ENCODE measurements at regions not wholly inside any gene's neighbourhood (a gene's known extent, or its start where the extent isn't known, plus 50 kb on each side); places are given as distances from the start of the nearest gene placed in this dataset.

DNA sequence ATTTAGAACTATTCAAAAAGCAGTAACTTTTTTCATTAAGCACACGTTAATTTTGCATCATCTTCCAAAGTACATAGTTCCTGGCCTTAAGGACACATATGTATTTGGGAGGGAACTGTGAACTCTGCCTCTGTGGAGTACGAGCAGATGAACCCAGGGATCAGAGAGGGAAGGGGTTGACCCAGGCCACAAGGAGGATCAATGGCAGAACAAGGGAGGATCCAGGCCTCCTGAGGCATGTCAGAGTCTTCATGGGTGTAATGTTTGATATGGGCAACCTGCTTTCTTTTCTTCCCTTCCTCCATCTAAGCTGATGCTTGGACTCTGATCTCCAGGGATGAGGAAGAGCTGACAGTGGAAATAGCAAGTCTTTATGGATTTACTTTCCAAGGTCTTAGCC, 164.0 kb downstream of the SH2D4B start:
- Histone ChIP-seq H3K9me3 (peaks cover 0 to 3% (median 0%) of the 10 kb centered on the region in 12 donors), H3K4me3 (no peak overlapping the region), H3K27ac (no peak overlapping the region), H3K36me3 (no peaks in the 10 kb centered on the region), H3K4me1 (peaks cover 0 to 8% (median 0%) of the 10 kb centered on the region in 12 donors), H3K27me3 (peaks cover 0 to 3% (median 0%) of the 10 kb centered on the region in 9 donors)
- no peak for TF ChIP-seq POLR2A (IDR thresholded peaks at IDR 0.05)
- TF ChIP-seq, protein P1, sequence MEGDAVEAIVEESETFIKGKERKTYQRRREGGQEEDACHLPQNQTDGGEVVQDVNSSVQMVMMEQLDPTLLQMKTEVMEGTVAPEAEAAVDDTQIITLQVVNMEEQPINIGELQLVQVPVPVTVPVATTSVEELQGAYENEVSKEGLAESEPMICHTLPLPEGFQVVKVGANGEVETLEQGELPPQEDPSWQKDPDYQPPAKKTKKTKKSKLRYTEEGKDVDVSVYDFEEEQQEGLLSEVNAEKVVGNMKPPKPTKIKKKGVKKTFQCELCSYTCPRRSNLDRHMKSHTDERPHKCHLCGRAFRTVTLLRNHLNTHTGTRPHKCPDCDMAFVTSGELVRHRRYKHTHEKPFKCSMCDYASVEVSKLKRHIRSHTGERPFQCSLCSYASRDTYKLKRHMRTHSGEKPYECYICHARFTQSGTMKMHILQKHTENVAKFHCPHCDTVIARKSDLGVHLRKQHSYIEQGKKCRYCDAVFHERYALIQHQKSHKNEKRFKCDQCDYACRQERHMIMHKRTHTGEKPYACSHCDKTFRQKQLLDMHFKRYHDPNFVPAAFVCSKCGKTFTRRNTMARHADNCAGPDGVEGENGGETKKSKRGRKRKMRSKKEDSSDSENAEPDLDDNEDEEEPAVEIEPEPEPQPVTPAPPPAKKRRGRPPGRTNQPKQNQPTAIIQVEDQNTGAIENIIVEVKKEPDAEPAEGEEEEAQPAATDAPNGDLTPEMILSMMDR (IDR thresholded peaks at IDR 0.05): no peak
- no peak for DNase-seq
- WGBS, 4 donors: 73 to 83% (median 78%) methylated on average over 2 of the region's 2 CpGs
- no peak for ATAC-seq
- intact Hi-C loops (cut with DNase I): loop anchor here in 2 of 10 donors (5.0 to 10.0 kb wide), 2 partner anchors 221 to 313 kb away; no protein-coding TSS in a partner anchor

DNA sequence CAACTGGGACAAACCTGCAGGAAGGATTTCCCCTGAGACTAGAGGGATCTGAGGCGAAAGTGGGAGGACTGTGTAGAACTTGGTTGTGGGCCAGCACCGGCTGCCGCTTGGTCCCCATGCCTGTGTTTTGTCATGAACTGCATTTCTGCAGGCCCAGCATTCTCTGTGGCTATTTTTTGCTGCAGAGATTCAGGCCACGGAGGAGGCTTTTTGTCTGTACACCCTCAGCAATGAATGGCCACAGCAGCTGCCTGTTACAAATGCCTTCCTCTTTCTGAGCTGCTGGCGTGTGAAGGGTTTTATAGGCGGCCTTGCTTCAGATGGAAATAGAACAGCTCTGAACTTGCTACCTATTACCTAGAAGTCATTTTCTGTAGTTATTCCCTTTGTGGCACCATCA, 164.4 kb downstream of the SH2D4B start:
- H3K36me3 ChIP-seq: no peaks in the 10 kb centered on the region
- peaks cover 0 to 3% (median 0%) of the 10 kb centered on the region in 12 donors for H3K9me3 ChIP-seq
- peak; percentile 25 to 77 (median 51) for ATAC-seq
- no peak overlapping the region for H3K27ac ChIP-seq
- peaks cover 0 to 8% (median 0%) of the 10 kb centered on the region in 12 donors for H3K4me1 ChIP-seq
- intact Hi-C loops (cut with DNase I): loop anchor here in 2 of 10 donors (5.0 to 10.0 kb wide), 2 partner anchors 220 to 313 kb away; no protein-coding TSS in a partner anchor
- TF ChIP-seq, protein P1 (IDR thresholded peaks at IDR 0.05): no peak
- no peak for TF ChIP-seq POLR2A (IDR thresholded peaks at IDR 0.05)
- DNase-seq: peak in 3 of 5 donors; percentile 29 to 47 (median 44)
- 27 to 35% (median 29%) methylated on average over 6 of the region's 6 CpGs for WGBS, 4 donors
- H3K27me3 ChIP-seq: peaks cover 0 to 3% (median 0%) of the 10 kb centered on the region in 9 donors
- H3K4me3 ChIP-seq: no peak overlapping the region

DNA sequence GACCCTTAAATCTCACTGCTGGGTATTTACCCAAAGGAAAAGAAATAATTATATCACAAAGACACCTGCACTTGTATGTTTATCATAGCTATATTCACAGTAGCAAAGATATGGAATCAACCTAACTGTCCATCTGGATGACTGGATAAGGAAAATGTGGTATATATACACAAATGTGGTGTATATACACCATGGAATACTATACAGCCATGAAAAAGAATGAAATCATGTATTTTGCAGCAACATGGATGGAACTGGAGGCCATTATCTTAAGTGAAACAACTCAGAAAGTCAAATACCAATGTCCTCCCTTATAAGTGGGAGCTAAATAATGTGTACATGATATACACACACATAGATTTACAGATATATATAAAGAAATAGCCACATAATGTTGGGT, 168.2 kb downstream of the SH2D4B start:
- ATAC-seq: no peak
- H3K36me3 ChIP-seq: no peaks in the 10 kb centered on the region
- intact Hi-C loops (cut with DNase I): loop anchor here in 1 of 10 donors (10.0 kb wide), 1 partner anchor 309 kb away; no protein-coding TSS in a partner anchor

DNA sequence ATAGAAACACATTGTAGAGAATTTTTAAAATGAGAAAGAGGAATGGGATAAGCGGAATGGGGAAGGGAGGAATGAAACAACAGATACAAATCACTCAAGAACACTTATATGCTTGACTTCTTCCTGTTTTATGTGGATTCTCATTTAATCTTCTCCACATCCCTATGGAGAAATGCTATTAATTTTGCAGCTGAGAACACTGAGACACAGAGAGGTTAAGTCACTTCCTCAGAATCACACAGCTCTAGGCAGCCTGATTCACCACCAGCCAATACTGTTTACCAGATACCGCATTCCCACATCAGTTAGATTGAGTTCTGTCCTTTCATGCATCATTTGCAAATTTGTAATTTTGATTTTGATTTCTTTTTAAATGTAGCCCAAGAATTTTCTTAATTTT, 170.5 kb downstream of the SH2D4B start:
- peaks cover 0 to 3% (median 0%) of the 10 kb centered on the region in 9 donors for H3K27me3 ChIP-seq
- peaks cover 0 to 3% (median 0%) of the 10 kb centered on the region in 12 donors for H3K9me3 ChIP-seq
- intact Hi-C loops (cut with DNase I): loop anchor here in 1 of 10 donors (10.0 kb wide), 1 partner anchor 307 kb away; no protein-coding TSS in a partner anchor
- TF ChIP-seq, protein P1 (IDR thresholded peaks at IDR 0.05): no peak
- no peak for TF ChIP-seq POLR2A (IDR thresholded peaks at IDR 0.05)
- DNase-seq (no peak), ATAC-seq (no peak)
- no peaks in the 10 kb centered on the region for H3K36me3 ChIP-seq
- 93 to 96% (median 95%) methylated on average over 2 of the region's 2 CpGs for WGBS, 4 donors
- H3K4me1 ChIP-seq: no peaks in the 10 kb centered on the region
- no peak overlapping the region for H3K27ac ChIP-seq
- H3K4me3 ChIP-seq: no peak overlapping the region

More for the DNA sequence above, 168.2 kb downstream of the SH2D4B start:
- Histone ChIP-seq H3K9me3 (peaks cover 0 to 3% (median 0%) of the 10 kb centered on the region in 12 donors), H3K27ac (no peak overlapping the region), H3K4me3 (no peak overlapping the region), H3K4me1 (peaks cover 0 to 5% (median 0%) of the 10 kb centered on the region in 12 donors), H3K27me3 (peaks cover 0 to 3% (median 0%) of the 10 kb centered on the region in 9 donors)
- TF ChIP-seq POLR2A (IDR thresholded peaks at IDR 0.05): no peak
- TF ChIP-seq, protein P1 (IDR thresholded peaks at IDR 0.05): no peak
- no peak for DNase-seq
